Tibial artery (tissue), 4 donors: ENCODE measurements at regions not wholly inside any gene's neighbourhood (a gene's known extent, or its start where the extent isn't known, plus 50 kb on each side); places are given as distances from the start of the nearest gene placed in this dataset.

Source experiments
- DNase-seq, 2 donors: peaks; one replicate each; pipeline ENCODE4 v3.0.0-alpha.2; 2019
- H3K27ac ChIP-seq, 2 donors: fragments of 200-600 bp; sonication (generic) in 1 of 2; 1 replicate in 1 of 2; 2 replicates in 1 of 2; pipeline ENCODE4 v1.5.1; 2018 to 2019; ENCODE audit warnings: mild to moderate bottlenecking in 1 of 2
- H3K27me3 ChIP-seq, 2 donors: fragments of 200-600 bp; sonication (generic) in 1 of 2; one replicate each; pipeline versions ENCODE4 v1.5.1 to v1.6.0; 2016 to 2019
- H3K36me3 ChIP-seq, 3 donors: fragments of 200-600 bp; sonication (generic) in 2 of 3; one replicate each; pipeline ENCODE4 v1.5.1; 2016 to 2019; ENCODE audit warnings: mild to moderate bottlenecking in 2 of 3
- H3K4me1 ChIP-seq, 4 donors: fragments of 200-600 bp; sonication (generic) in 2 of 4; 1 replicate in 3 of 4; 2 replicates in 1 of 4; pipeline ENCODE4 v1.5.1; 2016 to 2019
- H3K4me3 ChIP-seq, 2 donors: fragments of 200-600 bp; sonication (generic) in 1 of 2; 1 replicate in 1 of 2; 2 replicates in 1 of 2; pipeline ENCODE4 v1.5.1; 2018 to 2019; ENCODE audit warnings: mild to moderate bottlenecking in 2 of 2
- H3K9me3 ChIP-seq, 3 donors: fragments of 200-600 bp; sonication (generic) in 1 of 3; one replicate each; pipeline ENCODE4 v1.5.1; 2016 to 2019
- CTCF ChIP-seq, 2 experiments: fragments of 200-600 bp in 1 of 2; fragments of 450-650 bp in 1 of 2; IDR thresholded peaks; one replicate each; pipeline ENCODE4 v1.5.1; 2017 to 2019; ENCODE audit warnings: antibody characterized with exemption in 2 of 2, mild to moderate bottlenecking in 1 of 2, moderate library complexity in 1 of 2
- intact Hi-C: fragments of 100-400 bp; cut with DNase I; formaldehyde crosslinking; loops from one replicate; pipeline ENCODE4 v1.15.0; 2023; ENCODE audit warnings: low total_unique reads

GRCh38 chr2:236746833-236747232 is 177.2 kb downstream of the ACKR3 start:
- H3K27ac ChIP-seq, result no peak overlapping the region
- H3K9me3 ChIP-seq, result no peaks in the 10 kb centered on the region
- no peak overlapping the region for H3K4me3 ChIP-seq
- DNase-seq, result peak in 1 of 2 donors; percentile 51
- TF ChIP-seq CTCF (IDR thresholded peaks at IDR 0.05), result no peak
- intact Hi-C loops, result no loop called here
- H3K27me3 ChIP-seq, result no peaks in the 10 kb centered on the region
- no peaks in the 10 kb centered on the region for H3K36me3 ChIP-seq
- H3K4me1 ChIP-seq, result peaks cover 0 to 41% (median 9%) of the 10 kb centered on the region in 4 donors

GRCh38 chr2:236747426-236747825 is 177.8 kb downstream of the ACKR3 start:
- no peaks in the 10 kb centered on the region for H3K27me3 ChIP-seq
- peaks cover 0 to 41% (median 9%) of the 10 kb centered on the region in 4 donors for H3K4me1 ChIP-seq
- intact Hi-C loops, result no loop called here
- DNase-seq, result peak in 1 of 2 donors; percentile 55
- H3K27ac ChIP-seq, result no peak overlapping the region
- H3K36me3 ChIP-seq, result no peaks in the 10 kb centered on the region
- no peaks in the 10 kb centered on the region for H3K9me3 ChIP-seq
- TF ChIP-seq CTCF (IDR thresholded peaks at IDR 0.05), result no peak
- no peak overlapping the region for H3K4me3 ChIP-seq

- TF ChIP-seq CTCF (IDR thresholded peaks at IDR 0.05), result no peak
- peaks cover 0 to 41% (median 9%) of the 10 kb centered on the region in 4 donors for H3K4me1 ChIP-seq
- H3K27me3 ChIP-seq, result no peaks in the 10 kb centered on the region
- no peak overlapping the region for H3K4me3 ChIP-seq
- H3K9me3 ChIP-seq, result no peaks in the 10 kb centered on the region
- no peak overlapping the region for H3K27ac ChIP-seq
- peak in 1 of 2 donors; percentile 60 for DNase-seq
- intact Hi-C loops, result no loop called here
- H3K36me3 ChIP-seq, result no peaks in the 10 kb centered on the region
These were observed 178.3 kb downstream of the ACKR3 start for GRCh38 chr2:236747925-236748324.

- intact Hi-C loops, result no loop called here
- H3K9me3 ChIP-seq, result no peaks in the 10 kb centered on the region
- TF ChIP-seq CTCF (IDR thresholded peaks at IDR 0.05), result no peak
- DNase-seq, result peak; percentile 41 to 72
- H3K4me3 ChIP-seq, result no peak overlapping the region
- H3K4me1 ChIP-seq, result peaks cover 0 to 41% (median 9%) of the 10 kb centered on the region in 4 donors
- H3K27me3 ChIP-seq, result no peaks in the 10 kb centered on the region
- no peaks in the 10 kb centered on the region for H3K36me3 ChIP-seq
- H3K27ac ChIP-seq, result no peak overlapping the region
These were observed 178.8 kb downstream of the ACKR3 start for GRCh38 chr2:236748385-236748784.

GRCh38 chr2:236748801-236749200 is 179.2 kb downstream of the ACKR3 start:
- peak in 1 of 2 donors; percentile 64 for DNase-seq
- H3K27me3 ChIP-seq, result no peaks in the 10 kb centered on the region
- H3K4me3 ChIP-seq, result no peak overlapping the region
- no peak overlapping the region for H3K27ac ChIP-seq
- no peaks in the 10 kb centered on the region for H3K9me3 ChIP-seq
- intact Hi-C loops, result no loop called here
- no peaks in the 10 kb centered on the region for H3K36me3 ChIP-seq
- peaks cover 0 to 41% (median 9%) of the 10 kb centered on the region in 4 donors for H3K4me1 ChIP-seq
- no peak for TF ChIP-seq CTCF (IDR thresholded peaks at IDR 0.05)

GRCh38 chr2:236749346-236749745 is 179.7 kb downstream of the ACKR3 start:
- DNase-seq, result peak in 1 of 2 donors; percentile 55
- Histone ChIP-seq H3K4me3 (no peak overlapping the region), H3K36me3 (no peaks in the 10 kb centered on the region), H3K9me3 (no peaks in the 10 kb centered on the region), H3K4me1 (peaks cover 0 to 39% (median 9%) of the 10 kb centered on the region in 4 donors), H3K27me3 (no peaks in the 10 kb centered on the region), H3K27ac (no peak overlapping the region)
- no peak for TF ChIP-seq CTCF (IDR thresholded peaks at IDR 0.05)
- intact Hi-C loops, result no loop called here
